GM23248 (cell line): ENCODE measurements at regions not wholly inside any gene's neighbourhood (a gene's known extent, or its start where the extent isn't known, plus 50 kb on each side); places are given as distances from the start of the nearest gene placed in this dataset.
"Not testable (repeated sequence)": the region's sequence is repeated elsewhere in the genome, so short reads cannot be mapped to it uniquely, and the experiment has no call there.

Source experiments
- DNase-seq: peaks from one replicate; pipeline ENCODE4 v3.0.0-alpha.2; 2015
- H2AFZ ChIP-seq: fragments of 200-600 bp; sonication (generic); 2 replicates; pipeline ENCODE4 v1.6.1; 2016; ENCODE audit warnings: antibody characterized with exemption
- H3F3A ChIP-seq: fragments of 200-600 bp; sonication (generic); 2 replicates; pipeline ENCODE4 v1.6.1; 2016; ENCODE audit warnings: mild to moderate bottlenecking, antibody characterized with exemption, mixed run types; ENCODE audit not compliant: insufficient read depth
- H3K27ac ChIP-seq: fragments of 200-600 bp; sonication (generic); 2 replicates; pipeline ENCODE4 v1.5.1; 2016; ENCODE audit warnings: mild to moderate bottlenecking
- H3K27me3 ChIP-seq: fragments of 200-600 bp; sonication (generic); replicated peaks from 2 replicates; pipeline ENCODE4 v1.6.1; 2016; ENCODE audit warnings: mild to moderate bottlenecking; ENCODE audit not compliant: insufficient read depth
- H3K36me3 ChIP-seq: fragments of 200-600 bp; sonication (generic); 2 replicates; pipeline ENCODE4 v1.6.1; 2016; ENCODE audit warnings: low read depth, mild to moderate bottlenecking
- H3K4me1 ChIP-seq: fragments of 200-600 bp; sonication (generic); 2 replicates; pipeline ENCODE4 v1.6.1; 2016; ENCODE audit warnings: mild to moderate bottlenecking; ENCODE audit not compliant: insufficient read depth
- H3K4me2 ChIP-seq: fragments of 200-600 bp; sonication (generic); one replicate; pipeline ENCODE4 v1.6.1; 2016; ENCODE audit warnings: mild to moderate bottlenecking; ENCODE audit not compliant: unreplicated experiment
- H3K4me3 ChIP-seq: fragments of 200-600 bp; sonication (generic); 2 replicates; pipeline ENCODE4 v1.5.1; 2016; ENCODE audit warnings: mild to moderate bottlenecking
- H3K79me2 ChIP-seq: fragments of 200-600 bp; sonication (generic); 2 replicates; pipeline ENCODE4 v1.6.1; 2016; ENCODE audit warnings: mild to moderate bottlenecking; ENCODE audit not compliant: insufficient read depth
- H3K9ac ChIP-seq: fragments of 200-600 bp; sonication (generic); 2 replicates; pipeline ENCODE4 v1.6.1; 2016; ENCODE audit warnings: mild to moderate bottlenecking
- H3K9me2 ChIP-seq: fragments of 200-600 bp; sonication (generic); 2 replicates; pipeline ENCODE4 v1.6.1; 2016; ENCODE audit warnings: mixed run types, mild to moderate bottlenecking, moderate library complexity; ENCODE audit not compliant: insufficient read depth
- H3K9me3 ChIP-seq: fragments of 200-600 bp; sonication (generic); one replicate; pipeline ENCODE4 v1.6.1; 2017; ENCODE audit warnings: low read depth
- H4K20me1 ChIP-seq: fragments of 200-600 bp; sonication (generic); 2 replicates; pipeline ENCODE4 v1.6.0; 2016; ENCODE audit not compliant: insufficient read depth
- EZH2 ChIP-seq: fragments of 200-600 bp; sonication (generic); IDR thresholded peaks from 2 replicates; pipeline ENCODE4 v1.6.1; 2018; ENCODE audit warnings: antibody characterized with exemption, mild to moderate bottlenecking; ENCODE audit not compliant: insufficient read depth, poor library complexity, severe bottlenecking
- EZH2phosphoT487 ChIP-seq: fragments of 200-600 bp; sonication (generic); IDR thresholded peaks from 2 replicates; pipeline ENCODE4 v1.6.1; 2018; ENCODE audit warnings: antibody characterized with exemption, moderate library complexity, mild to moderate bottlenecking, low read depth; ENCODE audit not compliant: insufficient read depth
- WGBS, 2 experiments: methylation state at CpG; one replicate each; pipeline ENCODE4 v1.1.6; 2015 to 2017; ENCODE audit warnings: low lambda C conversion rate in 2 of 2, low coverage in 1 of 2; ENCODE audit errors: missing lambda C conversion rate in 2 of 2; 5-methylcytosine and 5-hydroxymethylcytosine counted together
- in situ Hi-C: fragments of 300-500 bp; cut with MboI; formaldehyde crosslinking; loops from 2 replicates; pipeline ENCODE4 v1.15.0; 2020

DNA sequence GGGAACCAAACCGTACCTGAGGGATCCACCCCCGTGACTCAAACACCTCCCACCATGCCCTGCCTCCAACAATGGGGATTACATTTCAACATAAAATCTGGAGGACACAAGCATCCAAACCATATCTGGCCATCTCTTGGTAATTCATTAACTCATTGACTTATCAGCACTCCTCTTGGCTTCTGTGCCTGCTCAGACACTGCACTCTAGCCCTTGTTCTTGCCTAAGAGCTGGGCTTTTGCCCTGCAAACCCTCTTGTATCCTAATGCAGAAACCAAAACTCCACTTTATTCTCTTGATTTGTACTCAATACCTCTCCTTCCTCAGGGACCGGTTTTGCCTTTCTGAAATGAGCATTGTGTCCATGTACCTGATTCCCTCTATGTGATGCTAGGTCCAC, 330.2 kb upstream of the FZD8 start:
- H3K9me2 ChIP-seq, result no peaks in the 10 kb centered on the region
- H3K36me3 ChIP-seq, result no peaks in the 10 kb centered on the region
- no peak for TF ChIP-seq EZH2
- no peak for TF ChIP-seq EZH2phosphoT487
- H3K9ac ChIP-seq, result no peak overlapping the region
- 71 to 72% methylated on average over 3 of the region's 3 CpGs for WGBS, 2 experiments
- H3K27ac ChIP-seq, result no peak overlapping the region
- H3K4me3 ChIP-seq, result no peak overlapping the region
- no peak overlapping the region for H3K4me2 ChIP-seq
- no peaks in the 10 kb centered on the region for H3K4me1 ChIP-seq
- in situ Hi-C loops, result no loop called here
- H3F3A ChIP-seq, result no peaks in the 10 kb centered on the region
- no peaks in the 10 kb centered on the region for H3K9me3 ChIP-seq
- H3K27me3 ChIP-seq, result peaks cover 8% of the 10 kb centered on the region; the same call in 1 of the 2 replicates
- no peaks in the 10 kb centered on the region for H3K79me2 ChIP-seq
- no peak for DNase-seq
- H4K20me1 ChIP-seq, result no peaks in the 10 kb centered on the region
- H2AFZ ChIP-seq, result no peak overlapping the region

DNA sequence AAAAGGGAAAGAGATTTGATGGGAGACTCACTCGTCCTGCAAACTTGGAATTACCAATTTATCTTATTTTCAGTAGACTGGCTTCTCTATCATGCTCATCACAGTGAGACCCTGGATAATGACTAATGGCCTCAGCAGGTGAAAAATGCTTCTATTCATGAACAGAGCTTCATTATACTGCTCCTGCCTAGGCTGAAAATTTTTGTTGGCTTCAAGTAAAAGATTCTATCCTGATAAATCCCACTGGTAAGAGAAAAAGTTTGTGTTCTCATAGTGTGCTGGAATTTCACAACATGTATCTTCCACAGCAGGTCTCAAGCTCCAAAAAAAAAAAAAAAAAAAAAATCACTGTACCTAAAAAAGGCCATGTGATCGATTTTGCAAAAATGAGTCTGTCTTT, 329.3 kb upstream of the FZD8 start:
- H3K4me2 ChIP-seq, result no peak overlapping the region
- H3K79me2 ChIP-seq, result no peaks in the 10 kb centered on the region
- no peak overlapping the region for H3K27ac ChIP-seq
- in situ Hi-C loops, result no loop called here
- no peaks in the 10 kb centered on the region for H3K9me2 ChIP-seq
- no peaks in the 10 kb centered on the region for H4K20me1 ChIP-seq
- H3K27me3 ChIP-seq, result peaks cover 8% of the 10 kb centered on the region; the same call in 1 of the 2 replicates
- no peaks in the 10 kb centered on the region for H3K4me1 ChIP-seq
- H3K36me3 ChIP-seq, result no peaks in the 10 kb centered on the region
- no peaks in the 10 kb centered on the region for H3K9me3 ChIP-seq
- no peak for DNase-seq
- TF ChIP-seq EZH2phosphoT487, result no peak
- no peak for TF ChIP-seq EZH2
- no peak overlapping the region for H3K9ac ChIP-seq
- H3K4me3 ChIP-seq, result no peak overlapping the region
- no peak overlapping the region for H2AFZ ChIP-seq
- no peaks in the 10 kb centered on the region for H3F3A ChIP-seq
- 39 to 49% methylated on average over 2 of the region's 2 CpGs for WGBS, 2 experiments

DNA sequence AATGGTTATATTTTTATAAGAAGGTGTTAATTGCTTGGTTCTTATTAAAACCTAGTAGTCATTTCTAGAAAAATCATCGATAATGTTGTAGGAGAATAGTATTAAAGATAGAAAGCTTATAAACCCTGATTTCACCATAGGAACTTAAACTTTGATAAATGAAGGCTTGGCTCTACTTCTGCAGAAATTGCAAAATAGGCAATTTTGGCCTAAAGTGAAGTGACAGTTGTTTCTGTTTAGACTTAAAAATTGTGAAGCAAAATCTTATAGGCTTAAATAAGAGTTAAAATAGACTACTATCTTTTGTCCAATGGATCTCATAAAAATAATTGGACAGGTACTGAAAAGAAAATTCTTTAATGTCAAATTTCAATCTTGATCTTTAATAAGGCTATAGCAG, 321.6 kb upstream of the FZD8 start:
- WGBS, 2 experiments, result 7 to 26% methylated on average over 1 of the region's 1 CpG
- H3F3A ChIP-seq, result no peaks in the 10 kb centered on the region
- no peak overlapping the region for H3K27ac ChIP-seq
- H3K9me3 ChIP-seq, result no peaks in the 10 kb centered on the region
- 0 out of 2 replicates have a peak, but pooled peaks cover 4% of the 10 kb centered on the region for H3K27me3 ChIP-seq
- in situ Hi-C loops, result no loop called here
- no peak overlapping the region for H3K9ac ChIP-seq
- no peaks in the 10 kb centered on the region for H3K36me3 ChIP-seq
- H3K4me3 ChIP-seq, result no peak overlapping the region
- no peaks in the 10 kb centered on the region for H4K20me1 ChIP-seq
- TF ChIP-seq EZH2phosphoT487 (no peak), EZH2 (no peak)
- H3K4me2 ChIP-seq, result no peak overlapping the region
- DNase-seq, result no peak
- no peaks in the 10 kb centered on the region for H3K4me1 ChIP-seq
- H3K9me2 ChIP-seq, result no peaks in the 10 kb centered on the region
- no peaks in the 10 kb centered on the region for H3K79me2 ChIP-seq
- H2AFZ ChIP-seq, result no peak overlapping the region

DNA sequence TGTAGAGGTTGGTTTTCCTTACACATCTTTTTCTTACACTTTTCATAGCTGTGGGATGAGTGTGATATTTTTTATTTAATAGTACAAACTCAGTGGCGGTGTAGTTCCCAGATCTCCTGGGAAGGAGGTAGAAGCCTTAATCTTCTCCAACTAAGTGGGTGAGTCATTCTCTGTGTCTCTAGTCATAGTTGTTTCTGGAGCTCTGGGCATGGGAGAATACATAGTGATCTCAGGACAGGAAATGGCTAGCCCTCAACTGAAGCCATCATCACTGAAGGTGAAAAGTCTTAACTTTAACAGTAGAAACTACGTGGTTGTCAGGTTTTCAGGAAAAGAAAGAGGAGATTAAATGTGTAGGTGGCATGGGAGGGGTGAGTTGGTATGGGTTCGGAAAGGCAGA, 319.4 kb upstream of the FZD8 start:
- Histone ChIP-seq H3K36me3 (no peaks in the 10 kb centered on the region), H3K27ac (no peak overlapping the region), H3K9me3 (no peaks in the 10 kb centered on the region), H3K79me2 (no peaks in the 10 kb centered on the region), H3K4me3 (no peak overlapping the region), H3K4me1 (no peaks in the 10 kb centered on the region), H3K27me3 (no peaks in the 10 kb centered on the region), H3K9ac (no peak overlapping the region), H3K9me2 (no peaks in the 10 kb centered on the region), H4K20me1 (no peaks in the 10 kb centered on the region), H3K4me2 (no peak overlapping the region), H2AFZ (no peak overlapping the region), H3F3A (no peaks in the 10 kb centered on the region)
- 76 to 78% methylated on average over 3 of the region's 3 CpGs for WGBS, 2 experiments
- in situ Hi-C loops, result no loop called here
- peak; percentile 70 for DNase-seq
- TF ChIP-seq EZH2phosphoT487 (no peak), EZH2 (no peak)

DNA sequence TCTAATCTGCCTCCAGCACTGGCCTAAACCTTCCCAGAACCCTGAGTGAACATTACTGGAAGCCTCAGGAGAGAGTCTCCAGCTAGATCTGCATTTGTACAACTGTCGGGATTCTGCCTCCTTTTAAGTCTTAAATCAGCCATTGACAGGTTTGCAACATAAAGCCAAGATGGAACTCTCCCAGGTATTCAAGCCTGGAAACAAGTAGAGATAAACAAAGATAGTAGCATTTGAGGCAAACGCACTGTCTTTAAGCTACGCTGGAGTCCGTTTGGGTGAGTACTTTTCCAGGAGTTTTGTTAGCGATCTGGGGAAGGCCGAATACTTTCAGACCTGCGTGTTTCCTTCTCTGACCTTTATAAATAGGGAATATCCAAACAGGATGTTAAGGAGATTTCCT, 317.2 kb upstream of the FZD8 start:
- H3K4me1 ChIP-seq, result no peaks in the 10 kb centered on the region
- no peaks in the 10 kb centered on the region for H3K9me2 ChIP-seq
- H3K79me2 ChIP-seq, result no peaks in the 10 kb centered on the region
- H2AFZ ChIP-seq, result no peak overlapping the region
- H3K4me2 ChIP-seq, result no peak overlapping the region
- H3K27ac ChIP-seq, result no peak overlapping the region
- H3K27me3 ChIP-seq, result no peaks in the 10 kb centered on the region
- H3K36me3 ChIP-seq, result no peaks in the 10 kb centered on the region
- H3F3A ChIP-seq, result no peaks in the 10 kb centered on the region
- no peak for DNase-seq
- 58 to 62% methylated on average over 7 of the region's 7 CpGs for whole genome bisulfite sequencing, 2 experiments
- no peak overlapping the region for H3K9ac ChIP-seq
- no peaks in the 10 kb centered on the region for H4K20me1 ChIP-seq
- in situ Hi-C loops, result no loop called here
- TF ChIP-seq EZH2 (no peak), EZH2phosphoT487 (no peak)
- no peaks in the 10 kb centered on the region for H3K9me3 ChIP-seq
- no peak overlapping the region for H3K4me3 ChIP-seq

DNA sequence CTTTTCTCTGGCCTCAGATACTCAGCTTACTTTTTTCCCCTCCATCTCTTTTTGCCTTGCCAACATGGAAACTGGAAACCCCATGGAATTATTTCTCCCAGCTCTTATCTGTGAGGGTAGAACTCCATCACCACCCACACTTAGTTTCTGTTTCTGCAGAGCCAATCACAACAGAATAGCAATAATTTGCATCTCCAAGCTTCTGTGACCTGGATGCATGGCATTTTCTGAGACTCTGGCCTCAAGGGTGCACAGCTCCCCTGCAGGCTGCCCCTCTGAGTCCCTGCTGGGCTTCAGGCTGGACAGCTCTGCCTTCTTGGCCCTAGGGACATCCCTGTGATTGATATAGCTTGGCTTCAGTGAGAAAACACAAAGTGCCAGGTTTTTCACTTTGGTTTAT, 316.5 kb upstream of the FZD8 start:
- H3K27ac ChIP-seq, H3K9me3 ChIP-seq, H3K9me2 ChIP-seq, H4K20me1 ChIP-seq, H3K79me2 ChIP-seq, DNase-seq, H3K4me1 ChIP-seq, H2AFZ ChIP-seq, H3K9ac ChIP-seq, H3K4me2 ChIP-seq, H3K27me3 ChIP-seq, H3F3A ChIP-seq, H3K4me3 ChIP-seq, H3K36me3 ChIP-seq, in situ Hi-C loops: not testable (repeated sequence)
